ENCODE measurements at regions not wholly inside any gene's neighbourhood (a gene's known extent, or its start where the extent isn't known, plus 50 kb on each side); places are given as distances from the start of the nearest gene placed in this dataset.

DNA sequence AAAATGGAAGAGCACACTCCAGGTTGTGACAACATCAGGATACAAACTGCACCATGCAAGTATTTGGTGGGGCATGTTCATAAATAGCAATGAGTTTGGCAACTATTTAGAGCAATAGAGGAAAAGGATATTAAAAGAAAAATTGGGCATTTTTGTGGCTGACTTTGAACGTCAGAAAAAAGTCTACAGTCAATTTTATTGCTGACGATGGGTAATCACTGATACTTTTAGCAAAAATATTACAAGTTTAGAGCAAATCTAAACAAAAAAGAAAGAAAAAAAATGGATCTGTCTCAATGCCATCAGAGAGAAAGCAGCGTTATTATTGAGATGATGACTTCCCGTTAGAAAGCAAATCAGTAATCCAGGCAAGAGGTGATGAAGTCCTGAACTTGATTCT is 65.2 kb downstream of the CGGBP1 start:
- no peaks in the 10 kb centered on the region for H3F3A ChIP-seq (ENCODE audit: insufficient read depth, low read length, poor library complexity, severe bottlenecking)
- no peaks in the 10 kb centered on the region for H3K9me2 ChIP-seq (ENCODE audit: insufficient read depth, low read length)
- H4K20me1 ChIP-seq (ENCODE audit: insufficient read depth) = no peaks in the 10 kb centered on the region
- no peak overlapping the region for H3K27ac ChIP-seq (ENCODE audit: low read length)
- no peak overlapping the region for H3K9ac ChIP-seq (ENCODE audit: low read length)
- no peak overlapping the region for H3K4me3 ChIP-seq (ENCODE audit: low read length)
- no peaks in the 10 kb centered on the region for H3K36me3 ChIP-seq (ENCODE audit: insufficient read depth, low read length)
- TF ChIP-seq MXI1 (conservative IDR thresholded peaks at IDR 0.05; ENCODE audit: poor library complexity, severe bottlenecking) = no peak
- TF ChIP-seq, protein P1, sequence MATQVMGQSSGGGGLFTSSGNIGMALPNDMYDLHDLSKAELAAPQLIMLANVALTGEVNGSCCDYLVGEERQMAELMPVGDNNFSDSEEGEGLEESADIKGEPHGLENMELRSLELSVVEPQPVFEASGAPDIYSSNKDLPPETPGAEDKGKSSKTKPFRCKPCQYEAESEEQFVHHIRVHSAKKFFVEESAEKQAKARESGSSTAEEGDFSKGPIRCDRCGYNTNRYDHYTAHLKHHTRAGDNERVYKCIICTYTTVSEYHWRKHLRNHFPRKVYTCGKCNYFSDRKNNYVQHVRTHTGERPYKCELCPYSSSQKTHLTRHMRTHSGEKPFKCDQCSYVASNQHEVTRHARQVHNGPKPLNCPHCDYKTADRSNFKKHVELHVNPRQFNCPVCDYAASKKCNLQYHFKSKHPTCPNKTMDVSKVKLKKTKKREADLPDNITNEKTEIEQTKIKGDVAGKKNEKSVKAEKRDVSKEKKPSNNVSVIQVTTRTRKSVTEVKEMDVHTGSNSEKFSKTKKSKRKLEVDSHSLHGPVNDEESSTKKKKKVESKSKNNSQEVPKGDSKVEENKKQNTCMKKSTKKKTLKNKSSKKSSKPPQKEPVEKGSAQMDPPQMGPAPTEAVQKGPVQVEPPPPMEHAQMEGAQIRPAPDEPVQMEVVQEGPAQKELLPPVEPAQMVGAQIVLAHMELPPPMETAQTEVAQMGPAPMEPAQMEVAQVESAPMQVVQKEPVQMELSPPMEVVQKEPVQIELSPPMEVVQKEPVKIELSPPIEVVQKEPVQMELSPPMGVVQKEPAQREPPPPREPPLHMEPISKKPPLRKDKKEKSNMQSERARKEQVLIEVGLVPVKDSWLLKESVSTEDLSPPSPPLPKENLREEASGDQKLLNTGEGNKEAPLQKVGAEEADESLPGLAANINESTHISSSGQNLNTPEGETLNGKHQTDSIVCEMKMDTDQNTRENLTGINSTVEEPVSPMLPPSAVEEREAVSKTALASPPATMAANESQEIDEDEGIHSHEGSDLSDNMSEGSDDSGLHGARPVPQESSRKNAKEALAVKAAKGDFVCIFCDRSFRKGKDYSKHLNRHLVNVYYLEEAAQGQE (IDR thresholded peaks at IDR 0.05; ENCODE audit: borderline replicate concordance) = no peak
- no peaks in the 10 kb centered on the region for H3K27me3 ChIP-seq (ENCODE audit: insufficient read depth, low read depth, low read length)
- no peak overlapping the region for H2AFZ ChIP-seq (ENCODE audit: low read depth, low read length)
- H3K9me3 ChIP-seq (ENCODE audit: low read length) = no peaks in the 10 kb centered on the region
- H3K4me2 ChIP-seq (ENCODE audit: low read length) = no peak overlapping the region
- no peaks in the 10 kb centered on the region for H3K79me2 ChIP-seq (replicated peaks; ENCODE audit: insufficient read depth, low read length)

GRCh38 chr3:87987952-87988351 is 70.9 kb downstream of the CGGBP1 start:
- Histone ChIP-seq H2AFZ (ENCODE audit: low read depth, low read length) (no peak overlapping the region), H3F3A (ENCODE audit: insufficient read depth, low read length, poor library complexity, severe bottlenecking) (no peaks in the 10 kb centered on the region), H3K79me2 (replicated peaks; ENCODE audit: insufficient read depth, low read length) (no peaks in the 10 kb centered on the region), H3K36me3 (ENCODE audit: insufficient read depth, low read length) (no peaks in the 10 kb centered on the region), H3K4me3 (ENCODE audit: low read length) (no peak overlapping the region), H3K9me2 (ENCODE audit: insufficient read depth, low read length) (no peaks in the 10 kb centered on the region), H3K4me2 (ENCODE audit: low read length) (no peak overlapping the region), H3K9me3 (ENCODE audit: low read length) (no peaks in the 10 kb centered on the region), H3K9ac (ENCODE audit: low read length) (no peak overlapping the region), H3K27me3 (ENCODE audit: insufficient read depth, low read depth, low read length) (no peaks in the 10 kb centered on the region), H3K27ac (ENCODE audit: low read length) (no peak overlapping the region), H4K20me1 (ENCODE audit: insufficient read depth) (no peaks in the 10 kb centered on the region)
- TF ChIP-seq POLR2AphosphoS5 (IDR thresholded peaks at IDR 0.05) (no peak), TAF1 (IDR thresholded peaks at IDR 0.05; ENCODE audit: low read depth) (no peak), SMC3 (conservative IDR thresholded peaks at IDR 0.05; ENCODE audit: poor library complexity) (no peak), MXI1 (conservative IDR thresholded peaks at IDR 0.05; ENCODE audit: poor library complexity, severe bottlenecking) (no peak), EZH2 (IDR thresholded peaks at IDR 0.05; ENCODE audit: borderline replicate concordance, insufficient read depth, low read length, poor library complexity, severe bottlenecking) (no peak), EP300 (conservative IDR thresholded peaks at IDR 0.05; ENCODE audit: poor library complexity, severe bottlenecking) (no peak), CTCF (IDR thresholded peaks at IDR 0.05; ENCODE audit: poor library complexity, severe bottlenecking) (no peak), RAD21 (conservative IDR thresholded peaks at IDR 0.05) (no peak)
- TF ChIP-seq, protein P1 (IDR thresholded peaks at IDR 0.05; ENCODE audit: borderline replicate concordance) = no peak

Data from neural cell (in vitro differentiated cells).